ENCODE measurements at regions not wholly inside any gene's neighbourhood (a gene's known extent, or its start where the extent isn't known, plus 50 kb on each side); places are given as distances from the start of the nearest gene placed in this dataset.
A peak's percentile ranks its signal among the peaks of the same experiment; 100 is the strongest.

DNA sequence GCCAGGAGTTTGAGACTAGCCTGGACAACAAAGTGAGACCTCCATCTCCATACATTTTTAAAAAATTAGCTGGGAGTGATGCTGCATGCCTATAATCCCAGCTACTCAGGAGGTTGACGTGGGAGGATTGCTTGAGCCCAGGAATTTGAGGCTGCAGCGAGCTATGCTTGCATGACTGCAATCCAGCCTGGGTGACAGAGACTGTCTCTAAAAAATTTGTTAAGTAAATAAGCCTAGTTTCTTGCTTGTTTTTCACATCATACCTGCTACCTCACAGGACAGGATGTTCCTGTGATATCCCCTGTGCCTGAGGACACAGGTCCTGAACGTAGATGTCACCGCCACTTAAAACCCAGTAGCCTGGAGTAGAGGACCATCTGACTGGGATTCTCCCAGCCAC is 348.6 kb downstream of the MN1 start:
- DNase-seq: no peak

DNA sequence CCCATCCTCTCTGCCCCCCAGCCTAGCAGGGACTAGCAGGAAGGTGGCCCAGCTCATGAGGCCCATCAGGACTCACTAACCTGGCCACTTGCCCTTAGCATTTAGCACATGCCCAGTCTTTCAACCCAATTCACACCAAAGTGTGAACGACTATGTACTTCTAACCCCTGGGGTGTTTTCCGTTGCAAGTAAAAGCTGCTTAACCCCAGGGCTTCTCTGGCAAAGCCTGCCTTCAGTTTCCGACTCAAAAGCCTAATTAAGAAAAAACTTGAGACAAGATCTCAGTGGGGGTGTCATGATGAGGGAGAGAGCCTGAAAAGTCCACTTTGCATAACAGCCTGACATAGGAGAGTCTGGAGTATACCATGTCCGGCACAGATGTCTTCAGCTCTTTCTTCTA is 347.8 kb downstream of the MN1 start:
- DNase-seq: no peak

DNA sequence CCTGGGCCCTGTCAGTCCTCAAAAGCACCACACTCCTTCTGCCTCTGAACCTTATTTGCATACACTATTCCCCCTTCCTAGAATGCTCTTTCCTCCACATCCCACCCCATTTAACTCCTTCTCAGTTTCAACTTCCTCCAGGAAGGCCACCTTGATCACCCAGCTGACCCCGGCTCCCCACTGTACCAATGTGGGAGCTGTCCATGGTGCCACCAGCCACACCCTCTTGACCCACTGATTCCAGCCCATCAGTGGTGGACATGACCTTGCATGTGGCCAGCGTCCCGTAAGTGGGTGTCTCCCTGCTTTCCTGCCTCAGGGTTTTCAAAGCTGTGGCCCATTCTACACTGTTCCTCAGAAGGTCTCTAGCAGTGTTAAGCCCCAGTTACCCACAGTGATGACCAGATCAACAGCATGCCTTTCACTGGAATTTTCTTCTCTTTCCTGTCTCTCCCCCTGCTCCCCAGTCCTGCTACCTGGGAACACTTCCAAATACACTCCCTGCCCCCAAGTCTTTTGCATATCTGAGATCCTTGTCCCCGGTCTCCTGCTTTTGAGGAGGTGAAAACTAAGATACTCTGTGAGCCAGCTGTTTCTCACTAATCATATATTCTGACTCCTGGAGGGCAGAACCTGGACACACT is 346.6 kb downstream of the MN1 start:
- DNase-seq: no peak

DNA sequence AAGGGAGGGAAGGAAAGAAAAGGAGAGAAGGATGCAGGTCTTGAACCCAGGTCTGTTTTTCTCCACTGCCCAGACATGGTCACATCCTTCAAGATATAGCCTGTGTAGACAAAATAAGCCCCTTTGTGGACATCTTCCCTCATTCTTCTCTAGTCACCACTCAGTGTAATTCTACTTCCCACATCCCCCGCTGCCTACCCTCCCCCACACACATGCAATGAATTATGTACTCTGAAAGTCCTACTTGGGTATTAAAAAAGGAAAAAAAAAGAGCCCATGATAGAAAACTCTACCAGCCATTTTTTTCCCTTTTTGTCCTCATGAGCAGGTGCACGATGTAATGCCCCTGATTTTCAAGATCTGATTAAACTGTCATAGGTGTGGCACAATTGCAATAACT is 346.0 kb downstream of the MN1 start:
- DNase-seq: no peak

DNA sequence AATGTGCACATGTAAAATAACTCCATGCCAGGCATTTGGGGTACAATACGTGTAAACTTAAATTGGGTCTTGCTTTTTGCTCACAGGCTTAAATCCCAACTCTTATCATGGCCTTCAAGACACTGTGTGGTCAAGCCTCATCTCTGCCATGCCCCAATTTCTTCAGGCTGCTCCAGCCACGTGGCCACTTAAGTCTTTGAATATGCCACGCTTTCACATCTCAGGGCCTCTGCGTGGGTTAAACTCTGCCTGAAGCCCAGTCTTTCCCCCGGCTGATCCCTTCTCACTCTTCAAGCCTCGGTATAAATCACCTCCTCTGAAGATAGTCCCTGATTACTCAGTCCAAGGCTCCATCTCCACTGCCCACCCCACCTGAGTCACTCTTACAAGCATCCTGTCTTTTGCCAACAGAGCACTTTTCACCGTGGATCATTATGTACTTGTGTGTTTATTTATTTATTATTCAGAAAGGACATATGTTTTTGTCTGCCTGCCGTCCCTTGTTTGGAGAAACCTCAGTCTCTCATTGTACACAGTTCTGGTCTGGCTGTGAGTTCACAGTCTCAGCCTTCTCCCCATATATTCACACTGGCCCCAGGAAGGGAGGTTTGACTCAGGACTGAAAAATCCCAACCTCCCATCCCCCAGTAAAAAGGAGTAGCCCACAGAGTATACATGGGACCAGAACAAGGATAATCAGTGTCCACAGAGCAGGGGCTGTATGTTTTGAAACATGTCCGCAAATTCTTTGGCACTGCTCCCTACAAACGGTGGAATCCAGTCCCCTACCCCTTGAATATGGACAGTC is 344.7 kb downstream of the MN1 start:
- no peak for DNase-seq

DNA sequence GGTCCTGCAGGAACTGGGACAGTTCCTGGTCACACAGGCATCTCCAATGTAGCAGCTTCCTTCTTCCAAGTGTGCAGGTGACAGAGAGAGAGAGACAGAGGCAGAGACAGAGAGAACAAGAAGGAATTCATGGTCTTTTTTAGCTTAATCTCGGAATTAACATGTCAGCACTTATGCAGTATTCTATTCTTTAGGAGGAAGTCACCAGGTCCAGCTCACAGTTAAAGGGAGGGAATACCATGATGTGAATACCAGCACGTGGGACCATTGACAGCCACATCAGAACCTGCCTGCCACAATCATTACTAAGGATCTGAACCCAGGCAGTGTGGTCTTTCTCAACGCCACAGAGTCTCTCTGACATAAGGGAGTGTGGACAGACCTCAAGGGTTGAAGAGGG is 341.6 kb downstream of the MN1 start:
- no peak for DNase-seq

DNA sequence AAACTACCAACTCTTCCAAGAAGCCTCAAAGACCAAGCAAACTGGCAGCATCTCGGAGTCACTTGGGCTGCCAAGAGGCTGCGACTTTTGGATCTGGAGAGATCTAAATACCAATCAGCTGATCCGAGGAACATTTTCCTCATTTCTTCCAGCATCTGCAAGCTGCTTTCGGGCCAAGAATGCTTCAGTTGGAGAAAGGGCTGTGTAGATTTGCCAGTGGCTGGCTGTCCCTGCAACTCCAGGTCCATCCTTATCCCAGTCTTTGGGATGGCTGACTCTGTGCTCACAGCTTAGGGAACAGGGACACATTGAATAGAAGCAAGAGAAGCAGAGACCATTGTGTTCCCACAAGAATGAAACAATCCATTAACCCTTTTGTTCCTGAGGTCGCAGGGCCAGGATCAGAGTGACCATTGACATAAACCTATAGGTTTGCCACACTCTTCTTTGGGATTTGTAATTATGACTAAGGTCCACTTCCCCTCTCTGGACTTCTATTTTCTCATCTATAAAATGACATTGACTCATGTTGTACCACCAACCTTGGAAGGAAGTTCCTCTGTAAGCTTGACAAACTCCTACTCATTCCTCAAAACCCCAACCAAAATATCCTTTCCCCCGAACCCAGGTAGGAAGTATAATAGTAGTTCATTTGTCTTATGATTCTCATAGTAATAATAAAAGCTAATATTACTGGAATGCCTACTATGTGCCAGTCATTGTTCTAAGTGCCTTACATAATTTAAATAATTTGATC is 340.8 kb downstream of the MN1 start:
- DNase-seq: peak; percentile 94

DNA sequence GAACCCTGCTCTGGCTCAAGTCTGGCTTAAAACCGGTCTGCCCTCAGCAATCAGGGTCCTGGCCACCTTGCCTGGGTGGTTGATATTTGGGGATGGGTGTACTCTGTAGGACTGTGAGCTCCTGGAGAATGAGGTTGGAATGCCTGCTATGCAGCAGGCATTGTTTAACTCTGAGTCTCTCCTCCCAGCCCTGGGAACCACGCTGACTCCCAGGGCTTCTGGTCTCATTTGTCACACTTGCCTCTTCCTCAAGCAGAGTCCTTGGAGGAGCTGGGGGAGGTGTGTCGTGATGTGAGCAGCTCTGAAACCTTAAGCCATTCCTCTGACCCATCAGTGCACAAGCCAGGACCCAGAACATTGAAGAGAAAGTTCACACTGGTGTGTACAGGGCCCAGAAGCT is 340.1 kb downstream of the MN1 start:
- DNase-seq: no peak

DNA sequence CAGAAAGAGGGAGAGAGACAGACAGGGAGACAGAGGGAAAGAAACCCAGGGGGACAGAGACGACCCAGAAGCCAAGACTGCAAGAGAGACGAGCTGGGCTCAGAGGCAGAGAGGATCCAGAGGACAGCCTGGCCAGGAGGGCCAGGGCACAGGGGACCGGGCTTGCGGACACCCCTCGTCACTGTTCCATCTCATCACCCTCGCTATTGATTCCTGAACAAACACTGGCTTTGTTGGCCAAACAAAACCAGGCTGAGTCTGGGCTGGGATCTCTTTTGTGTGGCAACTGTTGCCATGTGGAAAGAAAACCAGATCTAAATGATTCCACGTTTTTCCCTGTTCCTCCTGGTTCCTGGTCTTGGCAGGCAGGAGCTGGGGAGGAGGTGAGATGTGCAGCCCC is 339.4 kb downstream of the MN1 start:
- DNase-seq: no peak

DNA sequence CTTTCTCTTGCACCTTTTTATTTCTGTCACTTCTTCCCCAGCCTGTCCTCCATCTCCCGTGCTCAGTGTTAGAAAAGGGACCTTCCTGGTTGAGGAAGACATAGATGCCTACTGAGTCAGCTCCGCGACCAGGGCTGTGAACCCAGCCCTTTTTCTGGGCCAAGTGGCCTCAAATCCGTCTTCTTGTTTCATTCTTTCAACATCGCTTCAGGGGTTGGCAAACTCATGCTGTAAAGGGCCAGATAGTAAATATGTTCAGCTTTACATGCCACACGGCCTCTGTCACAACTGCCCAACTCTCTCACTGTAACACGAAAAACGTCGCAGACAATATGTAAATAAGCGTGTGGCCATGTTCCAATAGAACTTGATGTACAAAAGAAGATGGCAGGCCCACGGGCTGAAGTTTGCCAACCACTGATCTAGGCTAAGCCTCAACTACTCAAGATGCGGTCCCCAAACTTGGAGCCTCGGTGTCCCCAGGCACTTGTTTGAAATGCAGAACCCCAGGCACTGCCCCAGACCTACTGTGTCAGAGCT is 338.4 kb downstream of the MN1 start:
- no peak for DNase-seq

DNA sequence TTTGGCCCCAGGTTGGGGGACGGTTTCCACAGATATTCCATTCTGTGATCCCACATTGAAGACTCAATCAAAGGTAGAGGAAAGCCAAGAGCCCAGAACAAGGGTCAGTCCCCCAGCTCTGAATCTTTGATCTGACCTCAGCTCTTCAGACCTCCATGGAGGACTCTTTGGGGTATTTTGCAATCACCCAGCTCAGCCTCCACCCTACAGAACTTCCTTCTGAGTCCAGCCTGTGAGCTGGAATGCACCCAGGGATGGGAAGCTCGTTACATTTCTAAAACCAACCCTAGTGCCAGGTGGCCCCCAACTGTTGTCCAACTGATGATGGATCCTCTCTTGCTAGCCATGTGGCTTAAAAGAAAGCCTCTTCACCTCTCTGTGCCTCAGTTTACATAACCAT is 335.3 kb downstream of the MN1 start:
- no peak for DNase-seq

DNA sequence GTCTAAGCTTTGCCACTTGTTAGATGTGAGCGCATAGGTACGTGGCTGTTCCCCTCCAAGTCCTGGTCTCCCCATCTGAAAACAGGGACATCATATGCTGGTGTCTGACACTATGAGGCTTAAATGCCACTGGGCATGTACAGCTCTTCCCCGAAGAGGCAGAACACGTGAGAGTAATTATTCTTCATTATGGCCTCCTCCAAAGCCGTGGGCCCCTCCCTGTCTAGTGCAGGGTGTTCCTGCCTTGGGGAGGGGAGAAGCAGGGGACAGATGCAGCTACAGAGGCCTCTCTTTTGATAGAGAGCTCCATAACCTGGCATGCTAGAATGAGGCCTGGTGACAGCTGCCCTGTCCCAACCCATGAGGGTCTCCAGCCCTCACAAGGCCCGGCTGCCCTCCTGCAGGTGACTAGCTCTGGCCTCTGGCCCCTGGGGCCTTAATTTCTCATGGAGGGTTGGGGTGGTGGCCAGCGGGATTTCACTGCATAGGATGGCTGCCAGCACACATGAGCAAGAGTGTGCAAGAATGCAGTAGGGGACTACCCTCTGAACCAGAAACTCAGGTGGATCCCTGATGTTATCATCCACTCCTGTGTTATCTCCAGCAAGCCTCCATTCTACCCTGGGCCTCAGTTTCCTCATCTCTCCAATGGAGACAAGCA is 334.6 kb downstream of the MN1 start:
- DNase-seq: no peak

DNA sequence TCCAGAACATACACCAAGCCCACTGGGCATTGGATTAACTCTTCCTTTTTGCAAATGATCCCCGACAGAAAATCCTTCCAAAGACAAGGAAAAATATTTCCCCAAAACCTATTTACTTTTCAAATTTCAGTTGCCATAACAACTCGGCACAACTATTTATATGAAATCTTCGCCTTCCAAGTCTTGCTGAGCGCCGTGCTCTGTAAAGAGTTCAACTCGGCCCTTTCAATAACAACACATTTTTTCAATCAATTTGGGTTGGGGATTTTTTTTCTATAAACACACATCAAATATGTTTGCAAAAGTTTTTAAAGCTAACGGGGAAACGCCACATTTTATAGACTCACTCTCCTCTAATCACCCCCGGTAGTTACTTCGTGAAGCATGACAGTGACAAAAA is 333.8 kb downstream of the MN1 start:
- peak; percentile 87 for DNase-seq

DNA sequence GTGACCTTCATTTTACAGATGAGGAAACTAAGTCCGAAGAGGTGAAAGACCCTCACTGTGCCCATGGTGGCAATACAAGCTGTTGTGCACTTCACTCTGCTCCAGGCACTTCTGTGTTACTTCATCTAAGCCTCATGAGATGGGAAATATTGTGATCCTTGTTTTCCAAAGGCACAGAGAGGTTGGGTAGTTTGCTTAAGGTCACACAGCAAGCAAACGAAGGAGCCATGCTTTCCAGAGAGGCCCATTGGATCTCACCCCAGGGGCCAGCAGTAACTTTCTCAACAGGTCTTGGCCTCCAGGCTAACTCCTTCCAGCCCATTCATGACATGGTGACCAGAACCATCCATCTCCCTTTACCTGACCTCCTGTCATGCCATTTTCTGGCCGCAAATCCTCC is 332.8 kb downstream of the MN1 start:
- DNase-seq: no peak

DNA sequence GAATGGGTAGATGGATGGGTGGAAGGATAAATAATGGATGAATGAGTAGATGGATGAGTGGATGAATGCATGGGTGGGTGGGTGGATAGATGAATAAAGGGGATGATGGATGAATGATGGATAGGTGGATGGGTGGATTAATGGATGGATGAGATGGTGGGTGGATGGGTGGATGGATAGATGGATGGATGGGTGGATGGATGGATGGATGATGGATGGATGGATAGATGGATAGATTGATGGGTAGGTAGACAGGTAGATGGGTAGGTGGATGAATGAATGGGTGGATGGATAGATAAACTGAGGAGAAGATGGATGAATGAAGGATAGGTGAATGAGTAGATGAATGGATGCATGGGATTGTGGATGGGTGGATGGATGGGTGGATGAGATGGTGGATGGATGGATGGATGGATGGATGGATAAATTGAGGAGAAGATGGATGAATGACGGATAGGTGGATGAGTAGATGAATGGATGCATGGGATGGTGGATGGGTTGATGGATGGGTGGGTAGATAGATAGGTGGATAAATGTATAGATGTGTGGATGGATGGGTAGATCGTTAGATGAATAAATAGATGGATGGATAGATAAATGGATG is 331.3 kb downstream of the MN1 start:
- no peak for DNase-seq

DNA sequence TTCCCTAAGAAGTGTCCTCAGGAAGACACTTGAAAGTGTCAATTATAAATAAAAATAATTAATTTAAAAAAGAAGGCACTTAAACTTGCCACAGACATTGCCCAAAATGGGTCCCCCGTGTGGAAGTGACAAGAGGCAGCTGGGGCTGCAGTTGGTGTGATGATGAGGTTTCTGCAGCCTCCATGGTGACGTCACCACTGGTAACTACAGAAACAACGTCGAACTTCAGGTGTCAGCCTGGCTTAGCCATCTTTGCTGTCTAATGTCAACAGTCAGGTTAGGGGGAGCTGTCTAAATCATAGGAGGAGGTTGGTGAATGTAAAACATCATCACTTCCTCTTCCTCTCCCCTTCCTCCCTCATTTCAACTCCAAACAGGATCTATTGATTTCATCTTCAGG is 328.6 kb downstream of the MN1 start:
- DNase-seq: no peak

DNA sequence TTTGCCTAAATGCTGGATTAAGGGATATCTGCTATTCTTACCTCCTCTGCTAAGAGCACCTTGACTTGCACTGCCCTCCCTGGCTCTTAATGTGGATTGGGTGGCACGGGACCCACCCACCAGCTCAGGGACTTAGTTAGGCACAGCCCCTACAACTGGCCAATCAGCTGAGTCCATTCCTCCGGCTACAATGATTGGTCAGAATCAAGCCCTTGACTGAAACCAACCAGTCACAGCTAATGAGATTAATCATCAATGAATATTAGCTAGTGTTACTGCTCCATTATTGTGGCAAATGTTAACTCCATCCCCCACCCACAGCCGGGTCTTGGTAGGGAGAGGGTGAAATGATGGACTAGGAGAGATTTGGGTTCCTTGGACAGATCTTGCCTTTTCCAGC is 328.0 kb downstream of the MN1 start:
- no peak for DNase-seq

DNA sequence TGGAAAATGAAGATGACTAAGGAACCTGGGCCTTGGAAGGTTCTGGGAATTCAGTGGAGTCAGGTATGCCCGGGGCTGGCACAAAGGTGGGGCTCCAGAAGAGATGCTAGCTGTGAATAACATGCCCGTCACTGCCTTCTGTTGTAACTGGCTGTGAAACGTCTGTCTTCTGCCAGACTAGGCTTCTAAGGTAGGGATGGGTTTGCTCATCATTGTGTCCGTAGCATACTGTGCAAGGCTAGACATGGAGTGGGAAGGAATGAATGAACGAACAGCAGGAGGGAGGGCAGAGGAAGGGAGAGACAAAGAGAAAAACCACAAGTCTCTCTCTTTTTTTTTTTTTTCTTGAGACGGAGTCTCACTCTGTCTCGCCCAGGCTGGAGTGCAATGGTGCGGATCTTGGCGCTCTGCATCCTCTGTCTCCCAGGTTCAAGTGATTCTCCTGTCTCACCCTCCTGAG is 327.4 kb downstream of the MN1 start:
- DNase-seq: no peak

DNA sequence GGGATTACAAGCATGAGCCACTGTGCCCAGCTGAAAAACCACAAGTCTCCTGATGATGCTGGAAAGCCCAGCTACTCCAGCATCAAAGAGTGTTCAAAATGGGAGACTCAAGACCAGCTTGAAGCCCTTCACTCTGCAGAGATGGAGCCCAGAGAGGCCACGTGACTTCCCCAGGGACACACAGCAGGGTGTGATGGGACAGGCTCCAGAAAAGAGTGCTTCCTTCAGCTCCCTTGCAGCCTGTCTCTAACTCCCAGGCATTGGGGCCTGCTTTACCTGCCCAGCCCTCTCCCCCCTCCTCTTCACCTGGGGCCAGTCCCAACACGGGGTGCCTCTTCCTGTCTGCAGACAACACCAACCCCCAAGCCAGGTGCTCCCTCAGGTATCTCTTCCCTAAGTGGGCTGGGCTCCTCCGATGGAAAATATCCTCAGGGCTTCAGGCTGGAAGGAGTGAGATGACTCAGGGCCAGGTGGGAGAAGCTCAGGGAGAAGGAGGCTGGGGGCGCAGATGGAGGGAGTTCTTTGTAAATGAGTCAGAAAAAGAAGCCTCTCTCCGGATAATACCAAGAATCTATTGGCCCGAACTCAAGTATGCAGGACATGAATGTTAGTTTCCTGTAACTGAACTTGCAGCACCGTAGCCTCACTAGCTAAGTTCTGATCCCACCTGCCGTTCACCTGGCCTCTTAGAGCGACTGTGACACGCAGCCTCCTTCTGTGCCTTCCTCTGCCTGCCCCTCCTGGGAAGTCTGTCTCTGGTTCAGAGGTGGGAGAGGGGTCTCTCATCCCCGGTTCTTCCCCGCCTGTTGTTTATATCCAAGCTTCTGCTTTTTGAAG is 326.6 kb downstream of the MN1 start:
- DNase-seq: peak; percentile 79

DNA sequence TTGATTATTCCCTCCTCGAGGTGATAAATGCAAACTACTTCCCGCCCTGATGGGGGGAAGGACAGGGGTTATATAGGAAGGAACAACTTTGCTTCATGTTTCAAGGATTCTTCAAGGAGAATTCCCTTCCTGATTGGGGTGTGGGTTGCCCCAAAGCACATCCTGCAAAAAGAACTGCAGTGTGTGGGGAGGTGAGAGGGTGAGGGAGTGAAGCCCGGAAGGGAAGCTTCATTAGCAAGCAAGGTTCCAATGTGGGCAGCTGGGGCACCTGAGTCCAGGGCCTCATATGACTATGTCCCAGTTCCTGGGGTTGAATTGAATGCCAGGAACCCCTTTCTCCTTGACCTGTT is 326.0 kb downstream of the MN1 start:
- DNase-seq: no peak

DNA sequence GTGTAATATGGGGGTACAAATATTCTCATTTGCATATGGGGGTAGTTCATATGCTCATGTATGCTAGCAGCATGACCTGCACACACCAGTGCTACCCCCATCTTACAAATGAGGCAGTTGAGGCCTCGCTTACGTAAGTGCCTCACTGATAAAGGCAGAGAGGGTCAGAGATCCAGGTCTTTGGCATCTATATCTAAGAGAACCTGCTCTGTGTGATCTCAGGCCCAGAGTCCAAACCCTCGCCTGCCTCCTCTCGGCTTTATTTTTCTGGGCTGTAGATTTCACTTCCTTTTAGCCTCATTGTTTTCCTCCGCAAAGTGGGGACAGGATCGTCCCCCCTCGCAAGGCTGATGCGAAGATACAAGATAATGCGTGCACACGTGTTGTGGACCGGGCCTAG is 325.2 kb downstream of the MN1 start:
- no peak for DNase-seq
